ENCODE measurements at regions not wholly inside any gene's neighbourhood (a gene's known extent, or its start where the extent isn't known, plus 50 kb on each side); places are given as distances from the start of the nearest gene placed in this dataset.
"Not testable (repeated sequence)": the region's sequence is repeated elsewhere in the genome, so short reads cannot be mapped to it uniquely, and the experiment has no call there.

DNA sequence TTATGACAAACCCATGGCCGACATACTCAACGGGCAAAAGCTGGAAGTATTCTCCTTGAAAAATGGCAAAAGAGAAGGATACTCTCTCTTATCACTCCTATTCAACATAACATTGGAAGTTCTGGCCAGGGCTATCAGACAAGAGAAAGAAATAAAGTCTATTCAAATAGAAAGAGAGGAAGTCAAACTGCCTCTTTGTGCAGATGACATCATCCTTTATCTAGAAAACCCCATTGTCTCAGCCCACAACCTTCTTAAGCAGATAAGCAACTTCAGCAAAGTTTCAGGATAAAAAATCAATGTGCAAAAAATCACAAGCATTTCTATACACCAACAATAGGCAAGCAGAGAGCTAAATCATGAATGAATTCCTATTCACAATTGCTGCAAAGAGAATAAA is 1799.9 kb upstream of the ACO1 start:
- no peak for DNase-seq
- H3K4me3 Mint-ChIP-seq: no peak overlapping the region
- no peaks in the 10 kb centered on the region for H3K27me3 Mint-ChIP-seq
- H3K4me1 Mint-ChIP-seq (ENCODE audit: low read depth): no peaks in the 10 kb centered on the region
- no peaks in the 10 kb centered on the region for H3K9me3 Mint-ChIP-seq
- no peak overlapping the region for H3K27ac Mint-ChIP-seq
- H3K36me3 Mint-ChIP-seq (ENCODE audit: low read depth): no peaks in the 10 kb centered on the region

DNA sequence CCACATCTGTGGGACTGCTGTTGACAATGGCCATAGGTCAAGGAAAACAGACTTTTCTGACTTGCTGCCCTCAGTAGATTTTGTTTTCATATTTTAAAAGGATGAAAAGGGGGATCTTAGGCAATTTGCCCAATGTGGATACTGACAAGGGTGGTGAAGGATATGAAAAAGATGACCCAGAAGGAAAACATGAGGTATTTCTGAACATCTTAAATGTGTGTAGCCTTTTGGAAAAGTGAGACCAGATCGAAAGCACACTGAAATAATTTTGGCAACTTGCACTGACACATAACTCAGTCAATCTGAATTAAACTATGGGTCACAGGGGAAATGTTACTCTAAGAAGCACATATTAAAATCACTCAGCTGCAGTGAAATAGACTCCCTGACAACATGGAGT is 1793.0 kb upstream of the ACO1 start:
- Mint-ChIP-seq H3K4me1 (ENCODE audit: low read depth) (no peaks in the 10 kb centered on the region), H3K27me3 (no peaks in the 10 kb centered on the region), H3K36me3 (ENCODE audit: low read depth) (no peaks in the 10 kb centered on the region), H3K4me3 (no peak overlapping the region), H3K27ac (no peak overlapping the region), H3K9me3 (no peaks in the 10 kb centered on the region)
- DNase-seq: no peak

DNA sequence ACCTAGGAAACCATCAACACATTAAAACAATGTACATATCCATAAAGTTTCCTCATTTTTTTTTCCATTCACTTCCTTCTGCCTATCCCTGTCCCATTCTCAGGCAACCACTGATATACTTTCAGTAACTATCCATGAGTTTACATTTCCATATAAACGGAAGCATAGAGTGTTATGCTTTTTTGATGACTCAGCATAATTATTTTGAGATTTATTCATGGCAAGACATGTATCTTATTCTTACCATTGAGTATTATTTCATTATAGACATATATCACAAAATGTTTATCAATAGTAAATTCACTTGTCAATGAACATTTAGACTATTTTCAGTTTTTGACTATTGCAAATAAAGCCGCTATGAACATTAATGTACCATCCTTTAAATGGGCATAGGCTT is 1786.8 kb upstream of the ACO1 start:
- Mint-ChIP-seq H3K27ac (no peak overlapping the region), H3K4me3 (no peak overlapping the region), H3K27me3 (no peaks in the 10 kb centered on the region), H3K36me3 (ENCODE audit: low read depth) (no peaks in the 10 kb centered on the region), H3K9me3 (peaks cover 7% of the 10 kb centered on the region), H3K4me1 (ENCODE audit: low read depth) (no peaks in the 10 kb centered on the region)
- no peak for DNase-seq

DNA sequence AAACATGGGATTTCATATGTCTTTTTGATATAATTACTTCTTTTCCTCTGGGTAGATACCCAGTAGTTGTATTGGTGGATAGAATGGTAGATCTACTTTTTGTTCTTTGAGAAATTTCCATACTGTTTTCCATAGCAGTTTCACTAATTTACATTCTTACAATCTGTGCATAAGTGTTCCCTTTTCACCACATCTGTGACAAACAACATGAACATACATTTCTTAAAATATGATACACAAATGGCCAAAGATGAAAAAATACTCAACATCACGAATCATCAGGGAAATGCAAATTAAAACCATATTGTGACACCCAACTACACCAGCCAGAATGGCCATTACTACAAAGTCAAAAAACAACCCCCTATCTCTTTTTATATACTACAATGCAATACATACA is 1778.5 kb upstream of the ACO1 start:
- H3K4me1 Mint-ChIP-seq (ENCODE audit: low read depth): no peaks in the 10 kb centered on the region
- no peak for DNase-seq
- no peaks in the 10 kb centered on the region for H3K27me3 Mint-ChIP-seq
- no peaks in the 10 kb centered on the region for H3K36me3 Mint-ChIP-seq (ENCODE audit: low read depth)
- H3K4me3 Mint-ChIP-seq: no peak overlapping the region
- no peak overlapping the region for H3K27ac Mint-ChIP-seq
- H3K9me3 Mint-ChIP-seq: peaks cover 9% of the 10 kb centered on the region

DNA sequence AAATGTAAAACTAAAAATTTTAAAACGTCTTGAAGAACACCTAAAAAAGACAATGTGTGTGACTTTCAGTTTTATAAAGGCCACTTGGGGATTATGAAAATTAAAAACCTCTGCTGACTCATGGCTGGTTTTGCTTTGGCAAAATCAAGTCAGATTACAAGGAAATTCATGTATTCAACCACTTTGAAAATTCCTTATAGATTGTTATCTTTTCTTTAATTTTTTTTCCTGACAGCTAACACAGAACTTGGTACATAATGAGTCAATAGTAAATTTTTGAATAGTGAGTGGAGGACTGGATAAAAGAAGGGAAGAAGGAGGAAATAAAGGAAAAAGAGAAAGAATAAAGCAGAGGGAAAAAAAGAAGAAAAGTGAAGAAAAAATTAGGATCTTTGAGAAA is 1774.7 kb upstream of the ACO1 start:
- no peak overlapping the region for H3K4me3 Mint-ChIP-seq
- no peaks in the 10 kb centered on the region for H3K4me1 Mint-ChIP-seq (ENCODE audit: low read depth)
- H3K36me3 Mint-ChIP-seq (ENCODE audit: low read depth): no peaks in the 10 kb centered on the region
- no peaks in the 10 kb centered on the region for H3K27me3 Mint-ChIP-seq
- H3K27ac Mint-ChIP-seq: no peak overlapping the region
- no peak for DNase-seq
- H3K9me3 Mint-ChIP-seq: peaks cover 3% of the 10 kb centered on the region

DNA sequence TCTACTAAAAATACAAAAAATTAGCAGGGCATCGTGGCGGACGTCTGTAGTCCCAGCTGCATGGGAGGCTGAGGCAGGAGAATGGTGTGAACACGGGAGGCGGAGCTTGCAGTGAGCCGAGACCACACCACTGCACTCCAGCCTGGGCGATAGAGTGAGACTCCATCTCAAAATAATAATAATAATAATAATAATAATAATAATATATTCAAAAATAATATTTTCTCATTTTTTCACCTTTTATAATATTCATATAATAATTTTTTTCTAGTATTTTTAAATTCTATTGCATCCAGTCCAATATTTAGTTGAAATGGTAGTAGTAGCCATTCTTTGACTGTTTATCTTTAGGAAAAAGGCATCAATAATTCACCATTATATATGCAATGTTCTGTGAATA is 1767.7 kb upstream of the ACO1 start:
- H3K4me3 Mint-ChIP-seq; H3K9me3 Mint-ChIP-seq; H3K36me3 Mint-ChIP-seq (ENCODE audit: low read depth); H3K27ac Mint-ChIP-seq; H3K4me1 Mint-ChIP-seq (ENCODE audit: low read depth); H3K27me3 Mint-ChIP-seq; DNase-seq: not testable (repeated sequence)

DNA sequence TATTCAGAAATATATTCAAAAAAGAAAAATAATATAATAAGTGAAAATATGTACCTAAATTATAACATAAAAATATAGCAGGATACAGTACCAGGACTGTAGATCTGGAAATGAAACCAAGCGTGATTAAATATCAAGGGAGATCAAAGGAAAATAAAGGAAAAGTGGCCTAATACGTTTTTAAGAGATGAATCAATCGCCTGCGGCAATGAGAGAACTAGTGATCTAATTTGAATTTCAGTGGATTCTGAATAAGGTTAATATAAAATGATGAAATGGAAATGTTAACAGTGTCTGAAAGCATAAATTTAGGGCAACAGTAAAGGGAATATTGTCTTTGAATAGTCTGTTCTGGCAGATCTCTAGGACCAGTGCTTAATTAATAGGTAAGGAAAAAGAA is 1761.9 kb upstream of the ACO1 start:
- no peak overlapping the region for H3K27ac Mint-ChIP-seq
- no peaks in the 10 kb centered on the region for H3K9me3 Mint-ChIP-seq
- H3K27me3 Mint-ChIP-seq: no peaks in the 10 kb centered on the region
- H3K4me3 Mint-ChIP-seq: no peak overlapping the region
- H3K4me1 Mint-ChIP-seq (ENCODE audit: low read depth): no peaks in the 10 kb centered on the region
- H3K36me3 Mint-ChIP-seq (ENCODE audit: low read depth): no peaks in the 10 kb centered on the region
- no peak for DNase-seq

DNA sequence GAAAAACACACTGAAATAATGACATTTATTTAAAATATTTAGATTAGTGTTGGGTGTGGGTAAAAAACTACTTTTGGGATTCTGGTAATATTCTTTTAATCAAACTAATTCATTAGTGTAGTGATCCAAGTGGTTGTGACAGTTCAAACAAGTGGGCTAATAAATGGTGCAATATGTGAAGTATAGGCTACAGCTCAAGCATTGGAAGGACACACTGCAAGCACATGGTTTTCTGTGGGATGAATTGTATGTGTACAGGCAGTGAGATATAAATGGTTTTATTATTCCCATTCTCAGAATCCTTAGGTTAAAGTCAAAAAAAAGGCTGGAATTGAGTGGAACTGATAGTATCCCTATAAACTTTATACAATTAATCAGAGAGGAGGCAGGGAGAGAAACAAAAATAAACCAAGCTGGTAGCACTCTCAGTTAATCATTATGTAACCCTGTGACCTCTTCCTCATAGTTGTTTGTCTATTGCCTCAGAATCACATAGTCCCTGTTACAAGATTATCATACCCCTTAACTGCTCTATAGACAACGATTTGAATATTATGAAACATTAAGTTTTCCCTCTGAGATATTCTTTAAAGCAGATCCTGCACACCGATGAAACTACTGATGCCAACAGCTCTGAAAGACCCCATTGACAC is 1755.4 kb upstream of the ACO1 start:
- Mint-ChIP-seq H3K27me3 (no peaks in the 10 kb centered on the region), H3K36me3 (ENCODE audit: low read depth) (no peaks in the 10 kb centered on the region), H3K4me3 (no peak overlapping the region), H3K4me1 (ENCODE audit: low read depth) (no peaks in the 10 kb centered on the region), H3K9me3 (no peaks in the 10 kb centered on the region), H3K27ac (no peak overlapping the region)
- no peak for DNase-seq

DNA sequence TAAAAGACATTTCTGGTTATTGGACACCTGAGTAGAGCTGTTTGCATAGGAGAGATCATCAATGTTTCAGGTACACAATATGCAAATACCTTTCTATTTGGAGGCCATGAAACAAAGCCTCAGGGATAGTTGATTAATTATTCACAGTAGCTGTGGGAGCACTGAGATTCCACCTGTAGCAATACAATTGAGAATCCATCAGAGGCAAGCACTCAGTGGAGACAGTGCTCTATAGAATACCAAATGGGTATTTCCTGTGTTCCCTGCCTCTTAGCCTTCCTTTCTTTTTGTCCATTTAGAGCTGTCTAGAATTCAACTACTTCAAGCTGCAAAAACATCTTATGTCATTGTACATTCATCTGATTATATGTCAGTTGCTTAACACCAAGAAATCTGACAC is 1754.0 kb upstream of the ACO1 start:
- no peak overlapping the region for H3K27ac Mint-ChIP-seq

DNA sequence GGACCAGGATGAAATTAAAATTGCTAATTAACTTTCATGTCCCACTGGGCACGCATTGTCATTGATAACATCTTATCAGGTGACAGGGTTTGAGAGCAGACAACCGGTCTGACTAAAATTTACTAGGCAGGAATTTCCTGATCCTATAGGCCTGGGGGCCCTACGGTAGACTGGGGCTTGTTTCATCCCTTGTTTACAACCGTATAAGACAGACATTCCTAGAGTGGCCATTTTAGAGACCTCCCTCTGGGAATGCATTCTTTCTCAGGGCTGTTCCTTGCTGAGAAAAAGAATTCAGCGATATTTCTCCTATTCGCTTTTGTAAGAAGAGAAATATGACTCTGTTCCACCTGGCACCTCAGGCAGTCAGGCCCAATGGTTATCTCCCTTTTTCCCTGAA is 1737.8 kb upstream of the ACO1 start:
- not testable (repeated sequence) for H3K36me3 Mint-ChIP-seq (ENCODE audit: low read depth); DNase-seq; H3K27me3 Mint-ChIP-seq; H3K27ac Mint-ChIP-seq; H3K4me3 Mint-ChIP-seq; H3K4me1 Mint-ChIP-seq (ENCODE audit: low read depth)
- peaks cover 11% of the 10 kb centered on the region for H3K9me3 Mint-ChIP-seq

More for the DNA sequence above, 1754.0 kb upstream of the ACO1 start:
- Mint-ChIP-seq H3K4me3 (no peak overlapping the region), H3K9me3 (no peaks in the 10 kb centered on the region), H3K4me1 (ENCODE audit: low read depth) (no peaks in the 10 kb centered on the region), H3K27me3 (no peaks in the 10 kb centered on the region), H3K36me3 (ENCODE audit: low read depth) (no peaks in the 10 kb centered on the region)
- DNase-seq: no peak

DNA sequence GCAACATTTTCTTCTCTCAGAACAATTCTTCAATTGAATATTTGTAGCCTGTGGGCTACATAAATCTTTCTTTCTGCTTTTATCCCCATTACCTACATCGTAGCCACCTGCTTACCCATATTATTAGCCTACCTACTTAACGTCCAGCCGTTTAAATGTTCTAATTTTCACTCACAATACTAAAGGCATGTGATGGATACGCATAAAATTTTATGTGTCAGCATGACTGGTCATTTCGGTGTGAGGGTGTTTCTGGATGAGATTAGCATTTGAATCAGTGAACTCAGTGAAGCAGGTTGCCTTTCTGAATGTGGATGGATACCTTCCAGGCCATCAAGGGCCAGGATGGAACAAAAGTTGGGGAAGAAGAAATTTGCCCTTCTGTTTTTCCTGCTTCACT is 1722.5 kb upstream of the ACO1 start:
- Mint-ChIP-seq H3K9me3 (no peaks in the 10 kb centered on the region), H3K27me3 (no peaks in the 10 kb centered on the region), H3K4me1 (ENCODE audit: low read depth) (no peaks in the 10 kb centered on the region), H3K36me3 (ENCODE audit: low read depth) (no peaks in the 10 kb centered on the region), H3K27ac (no peak overlapping the region), H3K4me3 (no peak overlapping the region)
- DNase-seq: no peak

DNA sequence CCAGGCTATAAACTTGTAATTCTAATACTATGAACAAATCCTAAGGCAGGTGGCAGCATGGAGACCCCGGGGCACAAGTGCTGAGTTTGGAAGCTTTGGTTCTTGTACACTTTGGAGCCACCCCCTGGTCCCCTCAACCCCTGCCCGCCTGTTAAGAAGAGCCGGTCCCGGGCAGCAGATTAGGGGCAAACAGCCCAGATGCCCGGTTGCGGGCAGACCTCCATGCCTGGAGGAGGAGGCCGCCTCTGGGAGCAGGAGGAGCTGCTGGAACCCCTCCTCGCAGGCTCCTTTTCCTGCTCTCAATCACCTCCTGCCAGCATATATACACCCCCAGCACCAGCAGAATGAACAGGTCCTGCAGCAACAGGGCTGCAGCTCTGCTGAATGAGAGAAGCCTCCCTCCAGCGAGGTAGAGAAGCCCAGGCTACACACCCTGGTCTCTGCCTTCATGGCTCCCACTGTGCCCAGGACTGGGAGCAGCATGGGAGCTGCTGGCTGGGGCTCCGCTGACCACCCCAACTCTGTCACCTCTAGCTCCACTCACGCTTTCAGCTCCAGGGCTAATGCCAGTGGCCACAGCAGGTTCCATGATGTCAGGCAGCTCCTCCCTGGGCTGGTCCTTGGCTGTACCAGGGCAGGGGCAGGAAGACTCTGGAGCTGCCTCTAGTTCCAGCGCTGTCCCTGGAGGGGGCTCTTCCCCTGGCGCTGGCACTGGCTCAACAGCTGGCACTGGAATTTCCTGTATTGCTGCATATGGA is 1713.5 kb upstream of the ACO1 start:
- H3K36me3 Mint-ChIP-seq (ENCODE audit: low read depth): no peaks in the 10 kb centered on the region
- H3K9me3 Mint-ChIP-seq: no peaks in the 10 kb centered on the region
- H3K4me1 Mint-ChIP-seq (ENCODE audit: low read depth): no peaks in the 10 kb centered on the region
- H3K4me3 Mint-ChIP-seq: no peak overlapping the region
- DNase-seq: no peak
- no peaks in the 10 kb centered on the region for H3K27me3 Mint-ChIP-seq
- H3K27ac Mint-ChIP-seq: no peak overlapping the region

DNA sequence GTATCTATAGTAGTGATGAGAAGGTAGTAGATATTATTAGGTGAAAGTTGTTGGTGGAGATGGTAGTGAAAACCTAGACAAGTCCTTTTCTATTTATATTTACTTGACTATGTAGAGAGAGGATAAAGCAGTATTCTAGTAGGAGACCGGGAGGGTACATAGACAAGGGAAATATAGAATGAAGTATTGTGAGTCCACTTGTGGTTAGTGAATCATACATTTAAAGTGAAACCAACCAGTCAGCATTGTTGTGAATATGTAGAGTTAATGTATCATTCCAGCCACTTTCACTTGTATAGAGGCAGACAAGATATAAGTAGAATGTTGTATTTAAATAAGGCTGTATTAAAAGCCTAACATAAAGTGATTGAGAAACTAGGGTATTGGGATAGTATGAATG is 1711.3 kb upstream of the ACO1 start:
- no peak for DNase-seq
- Mint-ChIP-seq H3K4me3 (no peak overlapping the region), H3K27me3 (no peaks in the 10 kb centered on the region), H3K36me3 (ENCODE audit: low read depth) (no peaks in the 10 kb centered on the region), H3K27ac (no peak overlapping the region), H3K4me1 (ENCODE audit: low read depth) (no peaks in the 10 kb centered on the region), H3K9me3 (no peaks in the 10 kb centered on the region)

DNA sequence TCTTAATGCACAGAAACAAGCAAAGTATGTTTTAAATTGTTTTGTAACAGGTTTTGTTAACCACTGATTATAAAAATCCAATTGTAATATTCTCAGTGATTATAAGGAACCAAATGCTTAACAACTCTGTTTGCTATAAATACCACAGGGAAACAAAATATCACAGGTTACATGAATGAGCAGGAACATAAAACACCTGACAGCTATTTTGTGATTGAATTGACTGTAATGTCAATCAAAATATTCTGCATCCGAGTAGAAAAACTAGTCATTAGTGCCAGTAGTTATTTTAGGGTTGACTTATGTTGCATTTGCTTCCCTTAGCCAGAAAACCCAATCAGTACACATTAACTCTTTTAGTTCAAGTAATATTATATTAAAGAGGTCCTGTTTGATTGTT is 1707.8 kb upstream of the ACO1 start:
- no peak for DNase-seq

DNA sequence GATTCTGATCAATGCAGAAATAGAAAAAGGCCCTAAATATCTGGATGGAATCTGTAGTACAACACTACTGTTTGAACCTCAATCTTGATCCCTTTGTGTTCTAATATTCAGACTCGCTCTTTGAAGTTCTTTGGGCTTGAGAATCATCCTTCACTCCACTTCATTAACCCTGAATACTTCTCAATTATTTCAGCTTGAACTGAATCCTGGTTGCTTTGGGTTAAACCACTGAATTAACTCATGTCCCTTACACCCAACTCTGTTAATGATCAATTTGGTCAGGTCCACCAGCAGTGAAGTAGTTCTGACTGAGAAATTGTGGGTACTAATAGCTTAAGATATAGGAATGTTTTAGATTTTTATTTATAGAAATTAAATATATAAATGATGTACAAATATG is 1707.2 kb upstream of the ACO1 start:
- DNase-seq: no peak
- H3K4me3 Mint-ChIP-seq: no peak overlapping the region
- no peak overlapping the region for H3K27ac Mint-ChIP-seq
- H3K27me3 Mint-ChIP-seq: no peaks in the 10 kb centered on the region
- H3K9me3 Mint-ChIP-seq: no peaks in the 10 kb centered on the region
- H3K36me3 Mint-ChIP-seq (ENCODE audit: low read depth): no peaks in the 10 kb centered on the region
- no peaks in the 10 kb centered on the region for H3K4me1 Mint-ChIP-seq (ENCODE audit: low read depth)

More for the DNA sequence above, 1707.8 kb upstream of the ACO1 start:
- Mint-ChIP-seq H3K36me3 (ENCODE audit: low read depth) (no peaks in the 10 kb centered on the region), H3K4me1 (ENCODE audit: low read depth) (no peaks in the 10 kb centered on the region), H3K9me3 (no peaks in the 10 kb centered on the region), H3K4me3 (no peak overlapping the region), H3K27ac (no peak overlapping the region), H3K27me3 (no peaks in the 10 kb centered on the region)

All from activated T-cell treated with anti-CD3 and anti-CD28 coated beads, Interleukin-2, amount 50 U/mL, for 24 hours (primary cell).